ENCODE measurements at regions not wholly inside any gene's neighbourhood (a gene's known extent, or its start where the extent isn't known, plus 50 kb on each side); places are given as distances from the start of the nearest gene placed in this dataset.

GRCh38 chr10:55104738-55105137 lies 303.7 kb upstream of the PCDH15 start:
- no peaks in the 10 kb centered on the region for H3F3A ChIP-seq (ENCODE audit: insufficient read depth, low read length)
- no peaks in the 10 kb centered on the region for H3K27me3 ChIP-seq (replicated peaks; ENCODE audit: insufficient read depth, low read length)
- H3K4me3 ChIP-seq (ENCODE audit: low read length) = no peak overlapping the region
- H3K36me3 ChIP-seq (replicated peaks; ENCODE audit: insufficient read depth, low read length) = no peaks in the 10 kb centered on the region
- H3K9me3 ChIP-seq (replicated peaks; ENCODE audit: insufficient read depth, low read length) = no peaks in the 10 kb centered on the region
- H4K20me1 ChIP-seq (ENCODE audit: insufficient read depth, low read length) = no peaks in the 10 kb centered on the region
- H3K9me2 ChIP-seq (replicated peaks; ENCODE audit: insufficient read depth, low read length) = no peaks in the 10 kb centered on the region
- TF ChIP-seq EZH2phosphoT487 (IDR thresholded peaks at IDR 0.05; ENCODE audit: low read length) (no peak), EZH2 (optimal IDR thresholded peaks at IDR 0.05; ENCODE audit: low read depth, low read length) (no peak)
- TF ChIP-seq, protein P1, sequence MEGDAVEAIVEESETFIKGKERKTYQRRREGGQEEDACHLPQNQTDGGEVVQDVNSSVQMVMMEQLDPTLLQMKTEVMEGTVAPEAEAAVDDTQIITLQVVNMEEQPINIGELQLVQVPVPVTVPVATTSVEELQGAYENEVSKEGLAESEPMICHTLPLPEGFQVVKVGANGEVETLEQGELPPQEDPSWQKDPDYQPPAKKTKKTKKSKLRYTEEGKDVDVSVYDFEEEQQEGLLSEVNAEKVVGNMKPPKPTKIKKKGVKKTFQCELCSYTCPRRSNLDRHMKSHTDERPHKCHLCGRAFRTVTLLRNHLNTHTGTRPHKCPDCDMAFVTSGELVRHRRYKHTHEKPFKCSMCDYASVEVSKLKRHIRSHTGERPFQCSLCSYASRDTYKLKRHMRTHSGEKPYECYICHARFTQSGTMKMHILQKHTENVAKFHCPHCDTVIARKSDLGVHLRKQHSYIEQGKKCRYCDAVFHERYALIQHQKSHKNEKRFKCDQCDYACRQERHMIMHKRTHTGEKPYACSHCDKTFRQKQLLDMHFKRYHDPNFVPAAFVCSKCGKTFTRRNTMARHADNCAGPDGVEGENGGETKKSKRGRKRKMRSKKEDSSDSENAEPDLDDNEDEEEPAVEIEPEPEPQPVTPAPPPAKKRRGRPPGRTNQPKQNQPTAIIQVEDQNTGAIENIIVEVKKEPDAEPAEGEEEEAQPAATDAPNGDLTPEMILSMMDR (IDR thresholded peaks at IDR 0.05; ENCODE audit: low read length) = no peak
- H3K4me1 ChIP-seq (ENCODE audit: low read length) = no peaks in the 10 kb centered on the region
- DNase-seq = no peak
- H2AFZ ChIP-seq (ENCODE audit: low read length) = no peak overlapping the region
- no peak overlapping the region for H3K27ac ChIP-seq (ENCODE audit: low read length)
- no peaks in the 10 kb centered on the region for H3K79me2 ChIP-seq (ENCODE audit: low read length)
- no peak overlapping the region for H3K4me2 ChIP-seq (ENCODE audit: low read depth, low read length)
- no peak overlapping the region for H3K9ac ChIP-seq (ENCODE audit: low read length)

DNA sequence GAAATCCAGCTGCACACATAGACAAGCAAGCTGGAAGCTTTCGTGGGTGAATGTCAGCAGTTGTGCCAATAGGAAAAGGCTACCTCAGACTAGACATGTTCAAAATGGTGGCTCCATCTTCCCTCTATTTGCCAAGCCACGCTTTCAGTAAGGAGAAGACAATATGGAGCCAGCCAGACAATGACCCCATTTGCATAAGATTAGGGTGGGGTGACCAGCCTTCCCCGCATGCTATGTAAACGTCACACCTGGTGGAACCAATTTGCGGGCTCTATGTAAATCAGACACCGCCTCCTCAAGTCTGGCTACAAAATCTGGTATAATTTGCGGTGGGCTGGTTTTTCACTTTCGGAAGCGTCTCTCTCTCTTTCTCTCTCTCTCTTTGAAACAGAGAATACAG lies 297.4 kb upstream of the PCDH15 start:
- H3K4me3 ChIP-seq (ENCODE audit: low read length) = no peak overlapping the region
- H3K9me3 ChIP-seq (replicated peaks; ENCODE audit: insufficient read depth, low read length) = no peaks in the 10 kb centered on the region
- H3K4me2 ChIP-seq (ENCODE audit: low read depth, low read length) = no peak overlapping the region
- no peak overlapping the region for H3K27ac ChIP-seq (ENCODE audit: low read length)
- H2AFZ ChIP-seq (ENCODE audit: low read length) = no peak overlapping the region
- H3K79me2 ChIP-seq (ENCODE audit: low read length) = no peaks in the 10 kb centered on the region
- no peaks in the 10 kb centered on the region for H3F3A ChIP-seq (ENCODE audit: insufficient read depth, low read length)
- no peaks in the 10 kb centered on the region for H3K9me2 ChIP-seq (replicated peaks; ENCODE audit: insufficient read depth, low read length)
- no peaks in the 10 kb centered on the region for H3K27me3 ChIP-seq (replicated peaks; ENCODE audit: insufficient read depth, low read length)
- H4K20me1 ChIP-seq (ENCODE audit: insufficient read depth, low read length) = no peaks in the 10 kb centered on the region
- no peaks in the 10 kb centered on the region for H3K4me1 ChIP-seq (ENCODE audit: low read length)
- DNase-seq = no peak
- no peaks in the 10 kb centered on the region for H3K36me3 ChIP-seq (replicated peaks; ENCODE audit: insufficient read depth, low read length)
- no peak overlapping the region for H3K9ac ChIP-seq (ENCODE audit: low read length)
- TF ChIP-seq EZH2 (optimal IDR thresholded peaks at IDR 0.05; ENCODE audit: low read depth, low read length) (no peak), EZH2phosphoT487 (IDR thresholded peaks at IDR 0.05; ENCODE audit: low read length) (no peak)
- TF ChIP-seq, protein P1 (IDR thresholded peaks at IDR 0.05; ENCODE audit: low read length) = no peak

GRCh38 chr10:55091691-55092328 lies 290.8 kb upstream of the PCDH15 start:
- Histone ChIP-seq H3K27me3 (replicated peaks; ENCODE audit: insufficient read depth, low read length) (no peaks in the 10 kb centered on the region), H3K4me1 (ENCODE audit: low read length) (no peaks in the 10 kb centered on the region), H3K4me3 (ENCODE audit: low read length) (no peak overlapping the region), H3K27ac (ENCODE audit: low read length) (no peak overlapping the region), H4K20me1 (ENCODE audit: insufficient read depth, low read length) (no peaks in the 10 kb centered on the region), H2AFZ (ENCODE audit: low read length) (no peak overlapping the region), H3F3A (ENCODE audit: insufficient read depth, low read length) (no peaks in the 10 kb centered on the region), H3K9ac (ENCODE audit: low read length) (no peak overlapping the region), H3K9me3 (replicated peaks; ENCODE audit: insufficient read depth, low read length) (no peaks in the 10 kb centered on the region), H3K36me3 (replicated peaks; ENCODE audit: insufficient read depth, low read length) (no peaks in the 10 kb centered on the region), H3K9me2 (replicated peaks; ENCODE audit: insufficient read depth, low read length) (no peaks in the 10 kb centered on the region), H3K4me2 (ENCODE audit: low read depth, low read length) (no peak overlapping the region), H3K79me2 (ENCODE audit: low read length) (no peaks in the 10 kb centered on the region)
- no peak for TF ChIP-seq EZH2 (optimal IDR thresholded peaks at IDR 0.05; ENCODE audit: low read depth, low read length)
- TF ChIP-seq, protein P1 (IDR thresholded peaks at IDR 0.05; ENCODE audit: low read length) = peak; percentile 75
- DNase-seq = peak; percentile 24
